Naive B cell (primary cell): ENCODE measurements at regions not wholly inside any gene's neighbourhood (a gene's known extent, or its start where the extent isn't known, plus 50 kb on each side); places are given as distances from the start of the nearest gene placed in this dataset.

Experiments
- ATAC-seq, 2 donors: fragments of 150-1000 bp; cut with Tn5 transposase; 2 replicates each; pipeline ENCODE4 v1.10.0; 2021; ENCODE audit warnings: low read depth in 2 of 2, mild to moderate bottlenecking in 2 of 2, moderate library complexity in 2 of 2
- DNase-seq: peaks from one replicate; pipeline ENCODE4 v3.0.0; 2022
- H3K27ac Mint-ChIP-seq, 6 donors: one replicate each; pipeline ENCODE4 v1.8.0; 2020 to 2022; ENCODE audit warnings: mild to moderate bottlenecking in 6 of 6, mixed read lengths in 6 of 6, moderate library complexity in 5 of 6, inconsistent platforms in 2 of 6
- H3K27me3 Mint-ChIP-seq, 3 donors: one replicate each; pipeline ENCODE4 v1.8.0; 2021 to 2022; ENCODE audit warnings: mixed read lengths in 3 of 3, mild to moderate bottlenecking in 1 of 3
- H3K36me3 Mint-ChIP-seq, 2 donors: one replicate each; pipeline ENCODE4 v1.8.0; 2020 to 2022; ENCODE audit warnings: mixed read lengths in 2 of 2, inconsistent platforms in 1 of 2, mild to moderate bottlenecking in 1 of 2
- H3K4me1 Mint-ChIP-seq, 3 donors: one replicate each; pipeline ENCODE4 v1.8.0; 2020 to 2022; ENCODE audit warnings: mixed read lengths in 3 of 3, inconsistent platforms in 1 of 3, mild to moderate bottlenecking in 1 of 3, moderate library complexity in 1 of 3
- H3K4me3 Mint-ChIP-seq, 8 donors: one replicate each; pipeline ENCODE4 v1.8.0; 2020 to 2022; ENCODE audit warnings: mild to moderate bottlenecking in 8 of 8, mixed read lengths in 8 of 8, moderate library complexity in 8 of 8, inconsistent platforms in 2 of 8
- H3K9me3 Mint-ChIP-seq, 7 donors: one replicate each; pipeline ENCODE4 v1.8.0; 2020 to 2022; ENCODE audit warnings: mixed read lengths in 7 of 7, mild to moderate bottlenecking in 5 of 7, inconsistent platforms in 2 of 7, moderate library complexity in 1 of 7

- no peak overlapping the region for H3K4me3 Mint-ChIP-seq
- no peak overlapping the region for H3K27ac Mint-ChIP-seq
- peaks cover 2 to 11% (median 4%) of the 10 kb centered on the region in 7 donors for H3K9me3 Mint-ChIP-seq
- no peaks in the 10 kb centered on the region for H3K4me1 Mint-ChIP-seq
- no peaks in the 10 kb centered on the region for H3K27me3 Mint-ChIP-seq
- DNase-seq (no peak), ATAC-seq (no peak)
- no peaks in the 10 kb centered on the region for H3K36me3 Mint-ChIP-seq
These were observed 500.0 kb upstream of the FRG1 start for GRCh38 chr4:189440716-189441115.

- H3K4me1 Mint-ChIP-seq, result no peaks in the 10 kb centered on the region
- DNase-seq, result no peak
- H3K4me3 Mint-ChIP-seq, result no peak overlapping the region
- H3K9me3 Mint-ChIP-seq, result peaks cover 0 to 13% (median 2%) of the 10 kb centered on the region in 7 donors
- no peaks in the 10 kb centered on the region for H3K36me3 Mint-ChIP-seq
- H3K27ac Mint-ChIP-seq, result no peak overlapping the region
- ATAC-seq, result no peak
- no peaks in the 10 kb centered on the region for H3K27me3 Mint-ChIP-seq
These were observed 497.3 kb upstream of the FRG1 start for GRCh38 chr4:189443341-189443740.

- Mint-ChIP-seq H3K9me3 (peaks cover 2 to 18% (median 6%) of the 10 kb centered on the region in 7 donors), H3K4me3 (no peak overlapping the region), H3K27me3 (no peaks in the 10 kb centered on the region), H3K27ac (peak overlapping the region in 1 of 6 donors; percentile 10), H3K4me1 (no peaks in the 10 kb centered on the region), H3K36me3 (peaks cover 0 to 4% of the 10 kb centered on the region in 2 donors)
- ATAC-seq (no peak), DNase-seq (no peak)
These were observed 495.1 kb upstream of the FRG1 start for GRCh38 chr4:189445613-189446012.

GRCh38 chr4:189463734-189464133 is 476.9 kb upstream of the FRG1 start:
- Mint-ChIP-seq H3K4me3 (no peak overlapping the region), H3K27ac (no peak overlapping the region), H3K4me1 (peaks cover 0 to 5% (median 2%) of the 10 kb centered on the region in 3 donors), H3K27me3 (no peaks in the 10 kb centered on the region), H3K9me3 (peaks cover 0 to 15% (median 10%) of the 10 kb centered on the region in 7 donors), H3K36me3 (no peaks in the 10 kb centered on the region)
- DNase-seq (no peak), ATAC-seq (no peak)

GRCh38 chr4:189494407-189494806 is 446.3 kb upstream of the FRG1 start:
- ATAC-seq (no peak), DNase-seq (no peak)
- Mint-ChIP-seq H3K4me1 (no peaks in the 10 kb centered on the region), H3K27me3 (no peaks in the 10 kb centered on the region), H3K27ac (no peak overlapping the region), H3K36me3 (no peaks in the 10 kb centered on the region), H3K9me3 (peaks cover 2 to 28% (median 6%) of the 10 kb centered on the region in 7 donors), H3K4me3 (no peak overlapping the region)

- Mint-ChIP-seq H3K4me1 (no peaks in the 10 kb centered on the region), H3K4me3 (no peak overlapping the region), H3K36me3 (no peaks in the 10 kb centered on the region), H3K27ac (no peak overlapping the region), H3K9me3 (peaks cover 0 to 14% (median 3%) of the 10 kb centered on the region in 7 donors), H3K27me3 (no peaks in the 10 kb centered on the region)
- no peak for DNase-seq
- no peak for ATAC-seq
These were observed 443.2 kb upstream of the FRG1 start for GRCh38 chr4:189497516-189497915.

- Mint-ChIP-seq H3K36me3 (no peaks in the 10 kb centered on the region), H3K4me3 (no peak overlapping the region), H3K27me3 (no peaks in the 10 kb centered on the region), H3K4me1 (no peaks in the 10 kb centered on the region), H3K27ac (no peak overlapping the region), H3K9me3 (peaks cover 0 to 13% (median 3%) of the 10 kb centered on the region in 7 donors)
- ATAC-seq (no peak), DNase-seq (no peak)
These were observed 442.7 kb upstream of the FRG1 start for GRCh38 chr4:189497996-189498395.

GRCh38 chr4:189498457-189498856 is 442.2 kb upstream of the FRG1 start:
- H3K4me3 Mint-ChIP-seq, result no peak overlapping the region
- no peak for DNase-seq
- no peak overlapping the region for H3K27ac Mint-ChIP-seq
- H3K27me3 Mint-ChIP-seq, result no peaks in the 10 kb centered on the region
- no peak for ATAC-seq
- no peaks in the 10 kb centered on the region for H3K4me1 Mint-ChIP-seq
- no peaks in the 10 kb centered on the region for H3K36me3 Mint-ChIP-seq
- peaks cover 0 to 13% (median 3%) of the 10 kb centered on the region in 7 donors for H3K9me3 Mint-ChIP-seq

GRCh38 chr4:189499696-189500095 is 441.0 kb upstream of the FRG1 start:
- Mint-ChIP-seq H3K36me3 (no peaks in the 10 kb centered on the region), H3K27me3 (no peaks in the 10 kb centered on the region), H3K27ac (no peak overlapping the region), H3K4me1 (no peaks in the 10 kb centered on the region), H3K4me3 (no peak overlapping the region), H3K9me3 (peaks cover 0 to 13% (median 3%) of the 10 kb centered on the region in 7 donors)
- ATAC-seq, result no peak
- DNase-seq, result no peak

GRCh38 chr4:189500970-189501369 is 439.7 kb upstream of the FRG1 start:
- Mint-ChIP-seq H3K4me1 (no peaks in the 10 kb centered on the region), H3K4me3 (no peak overlapping the region), H3K27me3 (no peaks in the 10 kb centered on the region), H3K27ac (no peak overlapping the region), H3K9me3 (peaks cover 3 to 13% (median 5%) of the 10 kb centered on the region in 7 donors), H3K36me3 (no peaks in the 10 kb centered on the region)
- no peak for ATAC-seq
- DNase-seq, result no peak

- Mint-ChIP-seq H3K36me3 (no peaks in the 10 kb centered on the region), H3K9me3 (peaks cover 0 to 10% (median 3%) of the 10 kb centered on the region in 7 donors), H3K4me3 (no peak overlapping the region), H3K27me3 (no peaks in the 10 kb centered on the region), H3K27ac (no peak overlapping the region), H3K4me1 (no peaks in the 10 kb centered on the region)
- no peak for ATAC-seq
- DNase-seq, result no peak
These were observed 437.7 kb upstream of the FRG1 start for GRCh38 chr4:189502841-189503435.

GRCh38 chr4:189504220-189504619 is 436.5 kb upstream of the FRG1 start:
- no peaks in the 10 kb centered on the region for H3K36me3 Mint-ChIP-seq
- DNase-seq (no peak), ATAC-seq (no peak)
- H3K4me1 Mint-ChIP-seq, result no peaks in the 10 kb centered on the region
- peak overlapping the region in 1 of 6 donors; percentile 59 for H3K27ac Mint-ChIP-seq
- peaks cover 0 to 10% (median 4%) of the 10 kb centered on the region in 7 donors for H3K9me3 Mint-ChIP-seq
- H3K4me3 Mint-ChIP-seq, result no peak overlapping the region
- H3K27me3 Mint-ChIP-seq, result no peaks in the 10 kb centered on the region

- no peak for ATAC-seq
- no peaks in the 10 kb centered on the region for H3K27me3 Mint-ChIP-seq
- H3K9me3 Mint-ChIP-seq, result peaks cover 2 to 15% (median 8%) of the 10 kb centered on the region in 7 donors
- H3K4me1 Mint-ChIP-seq, result no peaks in the 10 kb centered on the region
- H3K36me3 Mint-ChIP-seq, result no peaks in the 10 kb centered on the region
- DNase-seq, result no peak
- H3K27ac Mint-ChIP-seq, result peak overlapping the region in 2 of 6 donors; percentile 2 to 36
- H3K4me3 Mint-ChIP-seq, result no peak overlapping the region
These were observed 435.3 kb upstream of the FRG1 start for GRCh38 chr4:189505380-189505779.

- no peak for DNase-seq
- no peak overlapping the region for H3K4me3 Mint-ChIP-seq
- no peak overlapping the region for H3K27ac Mint-ChIP-seq
- no peaks in the 10 kb centered on the region for H3K36me3 Mint-ChIP-seq
- H3K9me3 Mint-ChIP-seq, result peaks cover 2 to 17% (median 9%) of the 10 kb centered on the region in 7 donors
- no peaks in the 10 kb centered on the region for H3K27me3 Mint-ChIP-seq
- no peak for ATAC-seq
- H3K4me1 Mint-ChIP-seq, result no peaks in the 10 kb centered on the region
These were observed 434.6 kb upstream of the FRG1 start for GRCh38 chr4:189506080-189506479.

GRCh38 chr4:189507060-189507459 is 433.6 kb upstream of the FRG1 start:
- H3K9me3 Mint-ChIP-seq, result peaks cover 2 to 17% (median 10%) of the 10 kb centered on the region in 7 donors
- H3K27ac Mint-ChIP-seq, result no peak overlapping the region
- DNase-seq, result no peak
- no peaks in the 10 kb centered on the region for H3K36me3 Mint-ChIP-seq
- no peak for ATAC-seq
- H3K4me1 Mint-ChIP-seq, result no peaks in the 10 kb centered on the region
- no peak overlapping the region for H3K4me3 Mint-ChIP-seq
- no peaks in the 10 kb centered on the region for H3K27me3 Mint-ChIP-seq
